ENCODE measurements at regions not wholly inside any gene's neighbourhood (a gene's known extent, or its start where the extent isn't known, plus 50 kb on each side); places are given as distances from the start of the nearest gene placed in this dataset.

GRCh38 chr1:190019717-190020116 lies 457.9 kb downstream of the BRINP3 start:
- H3K4me1 ChIP-seq (ENCODE audit: insufficient read depth, low read length, poor library complexity, severe bottlenecking), result no peaks in the 10 kb centered on the region
- TF ChIP-seq, protein P1, sequence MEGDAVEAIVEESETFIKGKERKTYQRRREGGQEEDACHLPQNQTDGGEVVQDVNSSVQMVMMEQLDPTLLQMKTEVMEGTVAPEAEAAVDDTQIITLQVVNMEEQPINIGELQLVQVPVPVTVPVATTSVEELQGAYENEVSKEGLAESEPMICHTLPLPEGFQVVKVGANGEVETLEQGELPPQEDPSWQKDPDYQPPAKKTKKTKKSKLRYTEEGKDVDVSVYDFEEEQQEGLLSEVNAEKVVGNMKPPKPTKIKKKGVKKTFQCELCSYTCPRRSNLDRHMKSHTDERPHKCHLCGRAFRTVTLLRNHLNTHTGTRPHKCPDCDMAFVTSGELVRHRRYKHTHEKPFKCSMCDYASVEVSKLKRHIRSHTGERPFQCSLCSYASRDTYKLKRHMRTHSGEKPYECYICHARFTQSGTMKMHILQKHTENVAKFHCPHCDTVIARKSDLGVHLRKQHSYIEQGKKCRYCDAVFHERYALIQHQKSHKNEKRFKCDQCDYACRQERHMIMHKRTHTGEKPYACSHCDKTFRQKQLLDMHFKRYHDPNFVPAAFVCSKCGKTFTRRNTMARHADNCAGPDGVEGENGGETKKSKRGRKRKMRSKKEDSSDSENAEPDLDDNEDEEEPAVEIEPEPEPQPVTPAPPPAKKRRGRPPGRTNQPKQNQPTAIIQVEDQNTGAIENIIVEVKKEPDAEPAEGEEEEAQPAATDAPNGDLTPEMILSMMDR (conservative IDR thresholded peaks at IDR 0.05; ENCODE audit: low read length), result no peak
- POLR2A ChIA-PET, result no interaction called here
- no peak overlapping the region for H2AFZ ChIP-seq (ENCODE audit: low read length)
- no peaks in the 10 kb centered on the region for H3K9me3 ChIP-seq (ENCODE audit: low read length)
- H3K4me2 ChIP-seq (ENCODE audit: low read length), result no peak overlapping the region
- BruUV-seq (replicated peaks), result no TSS peak
- H4K20me1 ChIP-seq (ENCODE audit: insufficient read depth, low read length), result no peaks in the 10 kb centered on the region
- intact Hi-C loops (cut with micrococcal nuclease; ENCODE audit: unreplicated experiment), result no loop called here
- H3K79me2 ChIP-seq (ENCODE audit: insufficient read depth, low read depth, low read length), result no peaks in the 10 kb centered on the region
- H3K36me3 ChIP-seq (ENCODE audit: insufficient read depth, low read length), result no peaks in the 10 kb centered on the region
- CTCF ChIA-PET (ENCODE audit: unreplicated experiment), result no interaction called here
- no peak for DNase-seq (ENCODE audit: low spot score)
- H3K27ac ChIP-seq (ENCODE audit: low read depth, low read length, poor library complexity, severe bottlenecking), result no peak overlapping the region
- no peak overlapping the region for H3K4me3 ChIP-seq (ENCODE audit: low read depth, low read length, poor library complexity, severe bottlenecking)
- H3K9me2 ChIP-seq (ENCODE audit: insufficient read depth, low read length), result no peaks in the 10 kb centered on the region; the same call in 1 of the 2 replicates

DNA sequence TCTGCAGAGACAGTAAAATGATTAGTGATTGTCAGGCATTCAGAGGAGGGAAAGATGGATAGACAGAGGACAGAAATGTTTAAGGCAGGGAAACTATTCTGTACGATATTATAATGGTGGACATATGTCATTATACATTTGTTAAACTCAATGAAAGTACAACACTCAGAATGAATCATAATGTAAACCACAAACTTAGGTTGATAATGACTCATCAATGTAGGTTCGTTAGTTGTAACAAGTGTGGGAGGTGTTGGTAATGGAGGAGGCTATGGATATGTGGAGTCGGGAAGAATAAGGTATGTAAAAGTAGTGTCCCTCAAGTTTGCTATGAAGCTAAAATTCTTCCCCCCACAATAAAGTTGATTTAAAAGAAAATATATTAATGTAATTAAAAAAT lies 455.0 kb downstream of the BRINP3 start:
- no TSS peak for BruUV-seq (replicated peaks)
- no peak for TF ChIP-seq EZH2phosphoT487 (IDR thresholded peaks at IDR 0.05; ENCODE audit: borderline replicate concordance, low read depth, low read length)
- TF ChIP-seq, protein P1 (conservative IDR thresholded peaks at IDR 0.05; ENCODE audit: low read length), result no peak

DNA sequence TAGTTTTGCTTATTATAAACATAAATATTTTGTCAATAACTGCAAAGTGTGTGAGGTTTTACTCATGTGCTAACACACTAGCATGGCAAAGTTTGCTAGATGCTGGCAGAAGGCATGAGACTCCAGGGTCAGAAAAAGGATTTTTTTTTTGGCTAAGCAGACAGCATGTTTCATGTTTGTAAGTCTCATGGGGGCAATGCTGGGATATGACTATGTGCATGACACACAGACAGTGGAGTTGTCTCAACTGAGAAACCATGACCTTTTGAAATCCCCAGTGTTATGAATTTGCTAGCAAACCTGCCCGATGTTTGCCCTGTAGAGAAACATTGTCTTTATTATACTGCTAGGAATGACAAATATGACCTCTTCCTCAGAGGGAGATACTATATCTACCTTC lies 448.2 kb downstream of the BRINP3 start:
- Histone ChIP-seq H4K20me1 (ENCODE audit: insufficient read depth, low read length) (no peaks in the 10 kb centered on the region), H3K9me2 (ENCODE audit: insufficient read depth, low read length) (no peaks in the 10 kb centered on the region), H3K27ac (ENCODE audit: low read depth, low read length, poor library complexity, severe bottlenecking) (no peak overlapping the region), H3K9me3 (ENCODE audit: low read length) (no peaks in the 10 kb centered on the region), H3K79me2 (ENCODE audit: insufficient read depth, low read depth, low read length) (no peaks in the 10 kb centered on the region), H3K4me1 (ENCODE audit: insufficient read depth, low read length, poor library complexity, severe bottlenecking) (no peaks in the 10 kb centered on the region), H3K36me3 (ENCODE audit: insufficient read depth, low read length) (no peaks in the 10 kb centered on the region), H3K4me3 (ENCODE audit: low read depth, low read length, poor library complexity, severe bottlenecking) (no peak overlapping the region), H3K4me2 (ENCODE audit: low read length) (no peak overlapping the region), H2AFZ (ENCODE audit: low read length) (no peak overlapping the region)
- DNase-seq (ENCODE audit: low spot score), result no peak
- CTCF ChIA-PET (ENCODE audit: unreplicated experiment), result no interaction called here
- no TSS peak for BruUV-seq (replicated peaks)
- TF ChIP-seq EZH2phosphoT487 (IDR thresholded peaks at IDR 0.05; ENCODE audit: borderline replicate concordance, low read depth, low read length), result no peak
- TF ChIP-seq, protein P1 (conservative IDR thresholded peaks at IDR 0.05; ENCODE audit: low read length), result no peak
- intact Hi-C loops (cut with micrococcal nuclease; ENCODE audit: unreplicated experiment), result no loop called here
- POLR2A ChIA-PET, result interaction anchor here (0.6 kb wide), 1 partner anchor 112 kb away, joined by 4 read pairs; no protein-coding TSS in a partner anchor

More for the DNA sequence above, 455.0 kb downstream of the BRINP3 start:
- Histone ChIP-seq H3K9me2 (ENCODE audit: insufficient read depth, low read length) (no peaks in the 10 kb centered on the region), H3K36me3 (ENCODE audit: insufficient read depth, low read length) (no peaks in the 10 kb centered on the region), H3K79me2 (ENCODE audit: insufficient read depth, low read depth, low read length) (no peaks in the 10 kb centered on the region), H2AFZ (ENCODE audit: low read length) (no peak overlapping the region), H3K9me3 (ENCODE audit: low read length) (no peaks in the 10 kb centered on the region), H4K20me1 (ENCODE audit: insufficient read depth, low read length) (no peaks in the 10 kb centered on the region), H3K4me2 (ENCODE audit: low read length) (no peak overlapping the region), H3K27ac (ENCODE audit: low read depth, low read length, poor library complexity, severe bottlenecking) (no peak overlapping the region), H3K4me3 (ENCODE audit: low read depth, low read length, poor library complexity, severe bottlenecking) (no peak overlapping the region), H3K4me1 (ENCODE audit: insufficient read depth, low read length, poor library complexity, severe bottlenecking) (no peaks in the 10 kb centered on the region)
- ChIA-PET POLR2A (interaction anchor here (1.6 kb wide), 1 partner anchor 15 kb away, joined by 5 read pairs; no protein-coding TSS in a partner anchor), CTCF (ENCODE audit: unreplicated experiment) (no interaction called here)
- intact Hi-C loops (cut with micrococcal nuclease; ENCODE audit: unreplicated experiment), result no loop called here
- no peak for DNase-seq (ENCODE audit: low spot score)

Data from OCI-LY7 (cell line).